A549 (cell line): ENCODE measurements at regions not wholly inside any gene's neighbourhood (a gene's known extent, or its start where the extent isn't known, plus 50 kb on each side); places are given as distances from the start of the nearest gene placed in this dataset.

Source experiments
- TP53 ChIP-seq: fragments of 250-450 bp; sonication (Bioruptor Pico); IDR thresholded peaks from 2 replicates; pipeline ENCODE4 v1.5.0; 2021; ENCODE audit warnings: mild to moderate bottlenecking, moderate library complexity
- small RNA-seq, 6 experiments: library from RNA; depleted of rRNA; stranded (forward); fragments of <200 nt; gene quantifications; one replicate each; pipeline ENCODE3, GENCODE V24; 2012

- TF ChIP-seq TP53 (CRISPR knock-in tag): no peak
Measured at GRCh38 chr6:117215353-117216090, 49.8 kb upstream of the VGLL2 start (continued).

Small RNA genes lying in the stretch of these regions (small RNA-seq; reads per million reads assigned to genes)
- 0 to 3.5 (median 0.21) reads per million in 6 experiments for gene RNA5SP214
- 0 reads per million in 6 experiments for gene RPS29P13
